GM12891 (cell line): ENCODE measurements at regions not wholly inside any gene's neighbourhood (a gene's known extent, or its start where the extent isn't known, plus 50 kb on each side); places are given as distances from the start of the nearest gene placed in this dataset.

ENCODE experiments used
- PAX5 ChIP-seq: IDR thresholded peaks from 2 replicates; pipeline ENCODE4 v1.6.1; 2011; ENCODE audit warnings: low read length, moderate library complexity, mild to moderate bottlenecking; ENCODE audit not compliant: insufficient read depth, severe bottlenecking
- POLR2A ChIP-seq: IDR thresholded peaks from 2 replicates; pipeline ENCODE4 v1.6.1; 2011; ENCODE audit warnings: low read depth, low read length, control low read depth
- POLR2AphosphoS5 ChIP-seq: IDR thresholded peaks from 2 replicates; pipeline ENCODE4 v1.6.1; 2011; ENCODE audit warnings: low read depth, low read length, control low read depth
- POU2F2 ChIP-seq: IDR thresholded peaks from 2 replicates; pipeline ENCODE4 v1.6.1; 2011; ENCODE audit warnings: low read depth, mild to moderate bottlenecking, control low read depth, low read length, moderate library complexity
- SPI1 ChIP-seq: IDR thresholded peaks from 2 replicates; pipeline ENCODE4 v1.6.1; 2011; ENCODE audit warnings: low read depth, low read length, control low read depth
- TAF1 ChIP-seq: IDR thresholded peaks from 2 replicates; pipeline ENCODE4 v1.6.1; 2011; ENCODE audit warnings: low read depth, low read length, control low read depth

- TF ChIP-seq POLR2AphosphoS5 (no peak), POLR2A (no peak), TAF1 (no peak), SPI1 (no peak), POU2F2 (no peak), PAX5 (no peak)
Measured at GRCh38 chr14:30790827-30791226, 83.5 kb upstream of the COCH start.
